Pancreas (tissue), 10 donors: ENCODE measurements at regions not wholly inside any gene's neighbourhood (a gene's known extent, or its start where the extent isn't known, plus 50 kb on each side); places are given as distances from the start of the nearest gene placed in this dataset.

Source experiments
- ATAC-seq, 4 donors: fragments of 200-7000 bp; cut with Tn5 transposase; one replicate each; pipeline versions ENCODE4 v1.8.0 to v1.9.1; 2020; ENCODE audit warnings: mild to moderate bottlenecking in 4 of 4, moderate library complexity in 4 of 4
- DNase-seq, 6 donors: peaks; one replicate each; pipeline ENCODE4 v3.0.0-alpha.2; 2020
- FAIRE-seq: peaks from 2 replicates; lab custom pipeline; 2012; peaks lifted over from hg19 to GRCh38; lab: Jason Lieb, UNC
- H3K27ac ChIP-seq, 4 donors: fragments of 200-600 bp; sonication (generic); 1 replicate in 3 of 4; 2 replicates in 1 of 4; pipeline versions ENCODE4 v1.5.0 to v1.8.0; 2020
- H3K27me3 ChIP-seq, 4 donors: fragments of 200-600 bp; one replicate each; pipeline ENCODE4 v1.8.0; 2021
- H3K36me3 ChIP-seq, 3 donors: fragments of 200-600 bp; sonication (generic) in 1 of 3; one replicate each; pipeline versions ENCODE4 v1.5.0 to v1.8.0; 2020 to 2021
- H3K4me1 ChIP-seq, 3 donors: fragments of 200-600 bp; one replicate each; pipeline ENCODE4 v1.8.0; 2021
- H3K4me3 ChIP-seq, 4 donors: fragments of 200-600 bp; sonication (generic) in 2 of 4; one replicate each; pipeline versions ENCODE4 v1.5.0 to v1.8.0; 2020 to 2021
- H3K9me3 ChIP-seq, 4 donors: fragments of 200-600 bp; one replicate each; pipeline ENCODE4 v1.8.0; 2021
- WGBS, 2 donors: extraction: QIAGEN DNeasy Blood & Tissue Kit; methylation state at CpG; one replicate each; pipeline ENCODE4 v1.1.7; 2013; 5-methylcytosine and 5-hydroxymethylcytosine counted together
- intact Hi-C, 3 donors: fragments of 100-400 bp; cut with DNase I; formaldehyde crosslinking; loops; one replicate each; pipeline versions ENCODE4 v1.11.1 to v1.14.2; 2022
- TF ChIP-seq, protein P1 (sequence below), 4 donors: fragments of 200-600 bp; sonication (generic) in 3 of 4; IDR thresholded peaks; one replicate each; pipeline versions ENCODE4 v1.5.0 to v1.8.0; 2021; ENCODE audit warnings: antibody characterized with exemption in 4 of 4
- donor health status: healthy with polysubstance abuse.
- donor health status: DM: no; HTN: no; CAD: no; lungs with moderate emphysema.
- donor health status: DM: no; HTN: no; CAD: no.
- donor health status: control.
- donor health status: control.
- donor health status: Bipolar disorder and iron deficiency.
- donor health status: DM: yes; HTN: yes; CAD: no.
- donor health status: DM: no; HTN: no; CAD: no.
- donor health status: DM: no; HTN: no; CAD: no.
- donor health status: DM: yes; HTN: yes; CAD: no.

DNA sequence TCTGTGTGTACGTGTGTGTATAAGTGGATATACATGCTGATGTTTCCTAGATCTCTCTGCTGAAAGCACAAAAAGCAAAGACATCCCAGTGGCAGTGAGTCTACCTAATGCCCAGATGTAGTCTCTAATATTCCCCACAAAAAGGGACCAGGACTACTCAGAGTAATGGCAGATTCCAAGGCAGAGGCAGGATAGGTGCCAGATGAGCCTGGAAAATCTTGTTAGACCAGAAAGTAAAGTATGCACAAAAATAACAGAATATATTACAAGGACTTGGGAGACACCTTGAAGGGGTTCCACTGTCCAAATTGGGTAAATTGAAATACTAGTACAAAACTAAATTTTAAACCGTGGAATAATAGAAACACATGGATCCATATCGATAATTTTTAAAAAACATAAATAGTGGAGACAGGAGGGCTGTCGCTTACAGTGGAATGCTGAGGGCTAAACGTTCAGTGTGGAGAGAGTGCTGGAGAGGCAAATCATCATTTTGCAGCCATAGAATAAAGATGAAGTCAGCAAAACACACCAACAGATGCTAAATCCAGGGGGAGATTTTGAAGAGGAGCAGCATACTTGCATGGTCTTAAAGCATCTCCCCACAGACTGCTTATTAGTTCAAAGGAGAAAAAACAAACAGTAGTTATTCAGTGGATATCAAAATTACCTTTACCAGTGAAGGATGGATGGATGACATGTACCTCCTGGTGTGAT is 123.4 kb upstream of the TSPAN5 start:
- Histone ChIP-seq H3K36me3 (no peaks in the 10 kb centered on the region), H3K27ac (no peak overlapping the region), H3K4me1 (no peaks in the 10 kb centered on the region), H3K4me3 (no peak overlapping the region), H3K9me3 (no peaks in the 10 kb centered on the region), H3K27me3 (no peaks in the 10 kb centered on the region)
- intact Hi-C loops, result no loop called here
- ATAC-seq (no peak), DNase-seq (no peak), FAIRE-seq (no peak)
- 52 to 69% methylated on average over 5 of the region's 5 CpGs for WGBS, 2 donors
- TF ChIP-seq, protein P1, sequence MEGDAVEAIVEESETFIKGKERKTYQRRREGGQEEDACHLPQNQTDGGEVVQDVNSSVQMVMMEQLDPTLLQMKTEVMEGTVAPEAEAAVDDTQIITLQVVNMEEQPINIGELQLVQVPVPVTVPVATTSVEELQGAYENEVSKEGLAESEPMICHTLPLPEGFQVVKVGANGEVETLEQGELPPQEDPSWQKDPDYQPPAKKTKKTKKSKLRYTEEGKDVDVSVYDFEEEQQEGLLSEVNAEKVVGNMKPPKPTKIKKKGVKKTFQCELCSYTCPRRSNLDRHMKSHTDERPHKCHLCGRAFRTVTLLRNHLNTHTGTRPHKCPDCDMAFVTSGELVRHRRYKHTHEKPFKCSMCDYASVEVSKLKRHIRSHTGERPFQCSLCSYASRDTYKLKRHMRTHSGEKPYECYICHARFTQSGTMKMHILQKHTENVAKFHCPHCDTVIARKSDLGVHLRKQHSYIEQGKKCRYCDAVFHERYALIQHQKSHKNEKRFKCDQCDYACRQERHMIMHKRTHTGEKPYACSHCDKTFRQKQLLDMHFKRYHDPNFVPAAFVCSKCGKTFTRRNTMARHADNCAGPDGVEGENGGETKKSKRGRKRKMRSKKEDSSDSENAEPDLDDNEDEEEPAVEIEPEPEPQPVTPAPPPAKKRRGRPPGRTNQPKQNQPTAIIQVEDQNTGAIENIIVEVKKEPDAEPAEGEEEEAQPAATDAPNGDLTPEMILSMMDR (IDR thresholded peaks at IDR 0.05), result no peak

DNA sequence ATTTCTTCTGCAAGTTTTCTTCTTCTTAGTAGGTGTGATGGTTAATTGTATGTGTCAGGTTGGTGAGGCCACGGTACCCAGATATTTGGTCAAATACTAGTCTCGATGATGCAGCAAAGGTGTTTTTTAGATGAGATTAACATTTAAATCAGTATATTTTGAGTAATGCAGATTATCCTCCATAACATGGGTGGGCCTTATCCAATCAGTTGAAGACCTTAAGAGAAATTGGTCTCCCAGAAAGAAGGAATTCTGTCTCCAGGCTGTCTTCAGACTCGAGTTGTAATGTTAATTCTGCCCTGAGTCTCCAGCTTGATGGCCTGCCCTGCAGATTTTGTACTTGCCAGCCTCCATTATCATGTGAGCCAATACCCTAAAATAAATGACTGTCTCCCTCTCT is 122.5 kb upstream of the TSPAN5 start:
- Histone ChIP-seq H3K27ac (no peak overlapping the region), H3K36me3 (no peaks in the 10 kb centered on the region), H3K9me3 (no peaks in the 10 kb centered on the region), H3K4me1 (no peaks in the 10 kb centered on the region), H3K27me3 (no peaks in the 10 kb centered on the region), H3K4me3 (no peak overlapping the region)
- no peak for FAIRE-seq
- TF ChIP-seq, protein P1 (IDR thresholded peaks at IDR 0.05), result no peak
- intact Hi-C loops, result no loop called here
- 60 to 74% methylated on average over 3 of the region's 3 CpGs for WGBS, 2 donors
- DNase-seq, result no peak
- ATAC-seq, result no peak

DNA sequence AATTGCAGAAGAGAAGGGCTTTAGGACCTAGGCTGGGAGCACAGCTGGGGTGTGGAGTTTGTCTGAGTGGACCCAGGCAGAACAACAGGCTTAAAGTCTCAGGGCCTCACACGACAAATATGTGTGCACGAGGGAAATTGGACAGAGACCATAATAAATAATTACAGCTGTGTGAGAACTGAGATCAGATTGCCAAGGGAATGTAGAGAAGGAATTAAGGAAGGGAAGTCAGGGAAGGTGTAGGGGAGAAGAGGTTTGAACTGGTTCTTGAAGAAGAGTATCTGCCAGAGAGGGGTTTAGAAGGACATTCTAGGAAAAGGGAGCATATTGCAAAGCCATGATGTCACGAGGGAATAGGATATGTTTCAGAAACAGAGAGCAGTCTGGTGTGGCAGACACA is 120.7 kb upstream of the TSPAN5 start:
- no peaks in the 10 kb centered on the region for H3K36me3 ChIP-seq
- intact Hi-C loops, result no loop called here
- FAIRE-seq (no peak), DNase-seq (no peak), ATAC-seq (no peak)
- WGBS, 2 donors, result 52 to 57% methylated on average over 3 of the region's 3 CpGs
- no peaks in the 10 kb centered on the region for H3K9me3 ChIP-seq
- no peaks in the 10 kb centered on the region for H3K27me3 ChIP-seq
- TF ChIP-seq, protein P1 (IDR thresholded peaks at IDR 0.05), result no peak
- H3K27ac ChIP-seq, result no peak overlapping the region
- no peaks in the 10 kb centered on the region for H3K4me1 ChIP-seq
- no peak overlapping the region for H3K4me3 ChIP-seq

DNA sequence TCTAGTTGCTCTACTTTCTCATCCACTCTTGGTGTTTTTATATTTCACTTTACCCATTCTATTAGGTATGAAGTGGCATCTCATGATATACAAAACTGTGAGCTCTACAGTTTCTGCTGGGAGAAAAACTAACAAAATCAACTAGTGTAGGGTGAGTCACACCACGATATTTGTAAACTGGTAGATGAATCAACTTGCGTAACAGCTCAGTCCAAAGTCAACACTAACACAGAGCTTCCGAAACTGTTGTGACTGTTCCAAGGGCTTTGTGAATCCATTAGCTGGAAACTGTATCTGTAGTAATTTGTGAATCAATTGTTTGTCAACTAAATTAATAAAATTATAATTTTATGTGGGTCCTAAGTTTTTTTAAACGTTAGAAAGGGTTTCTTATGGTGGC is 119.8 kb upstream of the TSPAN5 start:
- no peak overlapping the region for H3K4me3 ChIP-seq
- ATAC-seq, result peak in 2 of 4 donors; percentile 35 to 83
- intact Hi-C loops, result no loop called here
- TF ChIP-seq, protein P1 (IDR thresholded peaks at IDR 0.05), result no peak
- no peak overlapping the region for H3K27ac ChIP-seq
- H3K9me3 ChIP-seq, result no peaks in the 10 kb centered on the region
- no peaks in the 10 kb centered on the region for H3K27me3 ChIP-seq
- WGBS, 2 donors, result 54 to 58% methylated on average over 4 of the region's 4 CpGs
- H3K4me1 ChIP-seq, result no peaks in the 10 kb centered on the region
- no peak for FAIRE-seq
- H3K36me3 ChIP-seq, result no peaks in the 10 kb centered on the region
- DNase-seq, result no peak

DNA sequence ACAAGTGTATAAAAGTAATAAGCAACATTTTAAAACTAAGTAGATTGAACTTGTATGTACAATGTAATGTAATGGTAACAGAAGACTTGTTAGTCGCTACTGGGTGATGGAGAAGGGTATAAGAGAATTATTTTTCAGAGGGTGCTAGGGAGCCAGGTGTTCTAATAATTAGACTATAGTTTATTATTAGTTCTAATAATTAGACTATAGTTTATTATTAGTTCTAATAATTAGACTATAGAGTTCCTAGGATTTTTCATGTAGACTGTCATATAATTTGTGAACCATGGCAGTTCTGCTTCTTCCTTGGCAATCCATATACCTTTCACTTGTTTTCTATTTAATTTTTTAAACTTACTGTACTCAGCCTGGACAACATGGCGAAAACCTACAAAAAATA is 117.3 kb upstream of the TSPAN5 start:
- WGBS, 2 donors, result 87 to 99% methylated on average over 2 of the region's 2 CpGs
- Histone ChIP-seq H3K27ac (no peak overlapping the region), H3K4me1 (no peaks in the 10 kb centered on the region), H3K36me3 (no peaks in the 10 kb centered on the region), H3K4me3 (no peak overlapping the region), H3K9me3 (no peaks in the 10 kb centered on the region), H3K27me3 (no peaks in the 10 kb centered on the region)
- ATAC-seq, result no peak
- FAIRE-seq, result no peak
- intact Hi-C loops, result no loop called here
- no peak for DNase-seq
- TF ChIP-seq, protein P1 (IDR thresholded peaks at IDR 0.05), result no peak
